Testis (tissue), 2 donors: ENCODE measurements at regions not wholly inside any gene's neighbourhood (a gene's known extent, or its start where the extent isn't known, plus 50 kb on each side); places are given as distances from the start of the nearest gene placed in this dataset.

Source experiments
- DNase-seq: peaks from one replicate; pipeline ENCODE4 v3.0.0-alpha.2; 2019
- H3K27ac ChIP-seq, 2 donors: fragments of 200-600 bp; sonication (generic); one replicate each; pipeline ENCODE4 v1.5.1; 2019
- H3K27me3 ChIP-seq: fragments of 200-600 bp; sonication (generic); one replicate; pipeline ENCODE4 v1.5.1; 2019
- H3K36me3 ChIP-seq: fragments of 200-600 bp; sonication (generic); one replicate; pipeline ENCODE4 v1.5.1; 2017; ENCODE audit warnings: low read depth; ENCODE audit errors: missing control alignments
- H3K4me1 ChIP-seq: fragments of 200-600 bp; sonication (generic); one replicate; pipeline ENCODE4 v1.5.1; 2019
- H3K4me3 ChIP-seq, 2 donors: fragments of 200-600 bp; sonication (generic); one replicate each; pipeline ENCODE4 v1.5.1; 2017 to 2019
- H3K9me3 ChIP-seq: fragments of 200-600 bp; sonication (generic); one replicate; pipeline ENCODE4 v1.5.1; 2017
- POLR2A ChIP-seq: fragments of 450-650 bp; IDR thresholded peaks from one replicate; pipeline ENCODE4 v1.6.1; 2017; ENCODE audit warnings: antibody characterized with exemption, mild to moderate bottlenecking, moderate library complexity
- WGBS, 2 donors: methylation state at CpG; one replicate each; pipeline ENCODE4 v1.1.5; 2018; 5-methylcytosine and 5-hydroxymethylcytosine counted together
- intact Hi-C: fragments of 100-400 bp; cut with DNase I; formaldehyde crosslinking; loops from one replicate; pipeline ENCODE4 v1.15.1; 2023; ENCODE audit warnings: low total_unique reads
- TF ChIP-seq, protein P1 (sequence below), 3 experiments: fragments of 450-650 bp in 2 of 3; fragments of 200-600 bp in 1 of 3; sonication (generic) in 1 of 3; IDR thresholded peaks; one replicate each; pipeline ENCODE4 v1.5.1; 2016 to 2019; ENCODE audit warnings: antibody characterized with exemption in 3 of 3, mild to moderate bottlenecking in 2 of 3, moderate library complexity in 1 of 3

DNA sequence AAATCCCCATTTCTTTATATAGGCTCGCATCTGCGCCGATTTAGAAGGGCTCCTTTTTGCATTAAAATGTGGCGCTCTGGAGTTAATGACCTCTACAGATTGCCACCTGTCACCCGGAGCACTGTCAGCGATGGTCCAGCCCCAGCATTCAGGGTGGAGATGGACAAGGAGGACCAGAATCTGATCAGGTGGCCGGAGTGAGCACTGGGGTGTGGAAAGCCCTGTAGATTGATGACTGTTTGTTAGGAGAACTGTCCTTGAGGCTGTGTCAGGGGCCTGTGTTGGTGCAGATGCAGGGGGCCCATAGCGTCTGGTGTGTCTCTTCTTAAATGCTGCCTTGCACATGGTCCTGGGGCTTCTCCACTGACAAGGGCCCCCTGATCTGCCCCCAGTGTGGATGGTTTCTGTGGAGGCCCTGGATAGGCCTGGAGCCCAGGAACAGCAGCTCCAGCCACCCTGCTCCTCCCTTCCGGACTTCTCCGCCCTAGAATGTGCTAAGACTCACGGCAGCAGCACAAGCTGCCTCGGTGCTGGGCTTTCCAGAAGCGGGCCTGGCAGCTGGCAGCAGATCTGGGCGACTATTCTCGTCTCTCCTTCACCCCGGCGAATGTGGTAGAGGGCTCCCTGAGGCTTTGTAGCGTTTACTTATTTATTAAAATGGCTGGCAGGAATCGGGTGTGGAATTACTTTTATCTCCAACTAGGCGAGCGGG lies 1333.3 kb downstream of the BRD1 start:
- Histone ChIP-seq H3K27ac (no peak overlapping the region), H3K36me3 (no peaks in the 10 kb centered on the region), H3K4me1 (no peaks in the 10 kb centered on the region), H3K4me3 (no peak overlapping the region), H3K27me3 (no peaks in the 10 kb centered on the region), H3K9me3 (no peaks in the 10 kb centered on the region)
- 88 to 93% methylated on average over 19 to 21 of the region's 21 CpGs for WGBS, 2 donors
- intact Hi-C loops, result no loop called here
- TF ChIP-seq, protein P1, sequence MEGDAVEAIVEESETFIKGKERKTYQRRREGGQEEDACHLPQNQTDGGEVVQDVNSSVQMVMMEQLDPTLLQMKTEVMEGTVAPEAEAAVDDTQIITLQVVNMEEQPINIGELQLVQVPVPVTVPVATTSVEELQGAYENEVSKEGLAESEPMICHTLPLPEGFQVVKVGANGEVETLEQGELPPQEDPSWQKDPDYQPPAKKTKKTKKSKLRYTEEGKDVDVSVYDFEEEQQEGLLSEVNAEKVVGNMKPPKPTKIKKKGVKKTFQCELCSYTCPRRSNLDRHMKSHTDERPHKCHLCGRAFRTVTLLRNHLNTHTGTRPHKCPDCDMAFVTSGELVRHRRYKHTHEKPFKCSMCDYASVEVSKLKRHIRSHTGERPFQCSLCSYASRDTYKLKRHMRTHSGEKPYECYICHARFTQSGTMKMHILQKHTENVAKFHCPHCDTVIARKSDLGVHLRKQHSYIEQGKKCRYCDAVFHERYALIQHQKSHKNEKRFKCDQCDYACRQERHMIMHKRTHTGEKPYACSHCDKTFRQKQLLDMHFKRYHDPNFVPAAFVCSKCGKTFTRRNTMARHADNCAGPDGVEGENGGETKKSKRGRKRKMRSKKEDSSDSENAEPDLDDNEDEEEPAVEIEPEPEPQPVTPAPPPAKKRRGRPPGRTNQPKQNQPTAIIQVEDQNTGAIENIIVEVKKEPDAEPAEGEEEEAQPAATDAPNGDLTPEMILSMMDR (IDR thresholded peaks at IDR 0.05), result no peak
- TF ChIP-seq POLR2A, result no peak
- DNase-seq, result no peak

DNA sequence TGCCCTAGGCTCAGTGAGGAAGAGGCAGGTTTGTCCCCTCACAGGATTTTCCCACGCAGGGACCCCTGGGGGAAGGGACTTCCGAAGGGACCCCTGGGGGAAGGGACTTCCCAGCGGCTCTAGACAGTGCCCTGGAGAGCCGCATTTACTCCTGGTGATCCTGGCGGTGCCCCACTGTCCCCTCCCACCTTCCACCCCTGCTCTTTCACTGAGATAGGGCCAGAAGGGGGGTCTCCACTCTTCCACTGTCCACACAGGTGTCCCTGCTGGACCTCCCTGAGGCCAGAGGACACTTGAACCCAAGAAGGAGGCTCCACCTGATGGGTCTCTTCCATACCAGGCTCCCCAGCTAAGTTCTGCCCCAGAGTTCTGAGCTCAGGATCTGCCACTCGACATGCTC lies 1333.9 kb downstream of the BRD1 start:
- WGBS, 2 donors, result 78 to 86% methylated on average over 6 of the region's 6 CpGs
- Histone ChIP-seq H3K9me3 (no peaks in the 10 kb centered on the region), H3K4me1 (no peaks in the 10 kb centered on the region), H3K27ac (no peak overlapping the region), H3K36me3 (no peaks in the 10 kb centered on the region), H3K27me3 (no peaks in the 10 kb centered on the region), H3K4me3 (no peak overlapping the region)
- no peak for DNase-seq
- TF ChIP-seq, protein P1 (IDR thresholded peaks at IDR 0.05), result no peak
- no peak for TF ChIP-seq POLR2A
- intact Hi-C loops, result no loop called here

DNA sequence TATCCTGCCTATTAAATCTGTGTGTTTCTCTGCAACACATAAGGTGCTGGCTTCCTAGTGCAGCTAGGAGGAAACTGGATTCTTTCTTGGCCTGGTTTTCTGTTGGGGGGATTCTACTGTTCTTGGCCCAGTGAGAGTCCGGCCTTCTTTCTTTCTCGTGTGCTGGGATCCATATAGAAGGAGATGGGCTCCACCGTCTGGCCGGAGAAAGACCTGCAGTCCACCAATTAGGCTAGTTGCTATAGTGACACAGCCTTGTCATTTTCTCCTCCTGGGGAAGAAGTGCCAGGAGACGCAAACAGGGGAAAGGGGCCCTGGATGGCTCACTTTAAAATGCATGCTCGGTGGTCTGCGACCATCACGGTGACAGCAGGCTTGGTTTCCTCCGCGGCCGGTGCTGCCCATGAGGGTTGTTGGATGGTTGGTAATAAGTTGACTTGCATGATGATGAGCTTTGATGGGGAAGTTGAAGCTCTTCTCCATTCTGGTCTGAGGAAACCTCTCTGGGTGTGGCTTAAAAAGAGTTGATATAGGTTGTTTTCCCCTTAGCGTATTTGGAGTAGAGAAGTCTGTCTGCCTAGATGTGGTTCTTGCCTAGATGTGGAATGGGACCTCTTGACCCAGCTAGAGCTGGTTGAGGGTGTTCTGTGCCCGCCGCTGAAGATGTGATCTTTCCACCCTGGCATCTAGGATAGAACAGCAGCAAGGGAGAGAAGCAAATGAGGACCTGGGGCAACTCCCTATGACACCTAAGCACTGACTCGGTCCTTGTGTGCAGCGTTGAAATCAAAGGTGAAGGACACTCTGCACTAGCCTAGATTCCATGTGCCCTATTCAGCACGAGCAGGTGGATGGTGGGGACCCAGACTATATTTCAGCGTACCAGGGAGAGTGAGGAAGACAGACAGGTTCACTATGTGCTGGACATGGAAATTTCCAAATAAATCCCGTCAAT lies 1335.0 kb downstream of the BRD1 start:
- intact Hi-C loops, result no loop called here
- DNase-seq, result peak; percentile 88
- TF ChIP-seq, protein P1 (IDR thresholded peaks at IDR 0.05), result peak; percentile 61 to 72 (median 70)
- TF ChIP-seq POLR2A, result no peak
- Histone ChIP-seq H3K36me3 (no peaks in the 10 kb centered on the region), H3K27ac (no peak overlapping the region), H3K4me1 (no peaks in the 10 kb centered on the region), H3K4me3 (no peak overlapping the region), H3K9me3 (no peaks in the 10 kb centered on the region), H3K27me3 (no peaks in the 10 kb centered on the region)
- 40 to 47% methylated on average over 18 to 19 of the region's 19 CpGs for WGBS, 2 donors

DNA sequence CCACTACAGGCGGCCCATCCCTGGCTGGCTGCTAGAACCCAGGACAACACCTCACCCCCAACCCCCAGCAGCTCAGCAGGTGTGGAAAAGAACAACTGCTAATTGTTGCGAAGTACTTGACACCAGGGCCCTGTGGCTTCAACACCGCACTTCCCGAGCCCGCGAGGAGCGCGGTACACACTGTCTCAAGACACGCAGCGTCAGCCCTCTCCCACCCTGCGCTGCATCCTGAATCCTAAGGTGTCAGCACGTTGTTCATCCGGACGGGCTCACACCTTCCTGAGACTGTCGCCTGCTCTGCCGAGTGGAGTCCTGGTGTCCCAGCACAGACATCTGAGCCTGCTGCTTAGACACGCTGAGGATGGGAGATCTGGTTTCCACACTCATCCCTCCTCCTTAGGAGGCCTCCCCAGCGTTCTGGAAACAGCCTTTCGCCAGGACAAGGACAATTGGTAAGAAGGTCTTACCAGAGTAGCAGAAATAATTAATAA lies 1336.2 kb downstream of the BRD1 start:
- no peak for TF ChIP-seq POLR2A
- TF ChIP-seq, protein P1 (IDR thresholded peaks at IDR 0.05), result no peak
- Histone ChIP-seq H3K36me3 (no peaks in the 10 kb centered on the region), H3K4me1 (no peaks in the 10 kb centered on the region), H3K9me3 (no peaks in the 10 kb centered on the region), H3K4me3 (no peak overlapping the region), H3K27me3 (no peaks in the 10 kb centered on the region), H3K27ac (no peak overlapping the region)
- intact Hi-C loops, result no loop called here
- DNase-seq, result no peak
- 41 to 46% methylated on average over 4 to 19 of the region's 19 CpGs for WGBS, 2 donors
